Lower leg skin (tissue), 4 donors: ENCODE measurements at regions not wholly inside any gene's neighbourhood (a gene's known extent, or its start where the extent isn't known, plus 50 kb on each side); places are given as distances from the start of the nearest gene placed in this dataset.

ENCODE experiments used
- DNase-seq, 2 donors: peaks; one replicate each; pipeline ENCODE4 v3.0.0-alpha.2; 2019; ENCODE audit warnings: low spot score in 2 of 2
- H3K4me3 ChIP-seq: fragments of 200-600 bp; sonication (generic); 2 replicates; pipeline ENCODE4 v1.5.1; 2017; ENCODE audit warnings: mild to moderate bottlenecking, low read depth; ENCODE audit not compliant: poor library complexity, severe bottlenecking
- CTCF ChIP-seq, 3 donors: fragments of 450-650 bp; IDR thresholded peaks; one replicate each; pipeline ENCODE4 v1.5.1; 2016; ENCODE audit warnings: antibody characterized with exemption in 3 of 3, mild to moderate bottlenecking in 3 of 3, moderate library complexity in 2 of 3
- POLR2A ChIP-seq, 2 donors: fragments of 450-650 bp; IDR thresholded peaks; one replicate each; pipeline ENCODE4 v1.6.1; 2016 to 2017; ENCODE audit warnings: antibody characterized with exemption in 2 of 2, mild to moderate bottlenecking in 1 of 2, moderate library complexity in 1 of 2
- WGBS, 2 donors: methylation state at CpG; one replicate each; pipeline ENCODE4 v1.1.5; 2018; 5-methylcytosine and 5-hydroxymethylcytosine counted together
- intact Hi-C: fragments of 100-400 bp; cut with DNase I; formaldehyde crosslinking; loops from one replicate; pipeline ENCODE4 v1.15.0; 2023; ENCODE audit warnings: low total_unique reads

- TF ChIP-seq POLR2A (IDR thresholded peaks at IDR 0.05) = no peak
- WGBS, 2 donors = 96 to 100% methylated on average over 1 of the region's 1 CpG
- intact Hi-C loops = no loop called here
- DNase-seq = no peak
- H3K4me3 ChIP-seq = no peak overlapping the region
Measured at GRCh38 chr21:28216976-28217523, 775.6 kb downstream of the LTN1 start.

- WGBS, 2 donors = 36 to 40% methylated on average over 5 of the region's 5 CpGs
- no peak for TF ChIP-seq CTCF (IDR thresholded peaks at IDR 0.05)
- no peak for TF ChIP-seq POLR2A (IDR thresholded peaks at IDR 0.05)
- H3K4me3 ChIP-seq = no peak overlapping the region
- DNase-seq = no peak
- intact Hi-C loops = no loop called here
Measured at GRCh38 chr21:28215214-28215954, 777.3 kb downstream of the LTN1 start.

- intact Hi-C loops = no loop called here
- H3K4me3 ChIP-seq = no peak overlapping the region
- no peak for TF ChIP-seq POLR2A (IDR thresholded peaks at IDR 0.05)
- TF ChIP-seq CTCF (IDR thresholded peaks at IDR 0.05) = no peak
- WGBS, 2 donors = 70 to 71% methylated on average over 4 of the region's 4 CpGs
- DNase-seq = no peak
Measured at GRCh38 chr21:28214786-28215185, 777.9 kb downstream of the LTN1 start.

- no peak overlapping the region for H3K4me3 ChIP-seq
- DNase-seq = no peak
- 65 to 75% methylated on average over 3 of the region's 3 CpGs for WGBS, 2 donors
- intact Hi-C loops = no loop called here
- TF ChIP-seq CTCF (IDR thresholded peaks at IDR 0.05) (no peak), POLR2A (IDR thresholded peaks at IDR 0.05) (no peak)
Measured at GRCh38 chr21:28213261-28213660, 779.4 kb downstream of the LTN1 start.

- 75 to 83% methylated on average over 2 of the region's 2 CpGs for WGBS, 2 donors
- TF ChIP-seq CTCF (IDR thresholded peaks at IDR 0.05) (no peak), POLR2A (IDR thresholded peaks at IDR 0.05) (no peak)
- no peak for DNase-seq
- no peak overlapping the region for H3K4me3 ChIP-seq
- intact Hi-C loops = no loop called here
Measured at GRCh38 chr21:28212061-28212460, 780.6 kb downstream of the LTN1 start.

- H3K4me3 ChIP-seq = no peak overlapping the region
- 48 to 51% methylated on average over 9 of the region's 9 CpGs for WGBS, 2 donors
- TF ChIP-seq CTCF (IDR thresholded peaks at IDR 0.05) = no peak
- no peak for TF ChIP-seq POLR2A (IDR thresholded peaks at IDR 0.05)
- DNase-seq = no peak
- intact Hi-C loops = no loop called here
Measured at GRCh38 chr21:28207436-28208173, 785.1 kb downstream of the LTN1 start.
